Cerebellar nuclear complex (tissue), 1 donor: ENCODE measurements at regions not wholly inside any gene's neighbourhood (a gene's known extent, or its start where the extent isn't known, plus 50 kb on each side); places are given as distances from the start of the nearest gene placed in this dataset.

Experiments used
- DNase-seq, 2 experiments: peaks; one replicate each; lab custom pipeline; 2025; lab: John Stamatoyannopoulos, UW

DNA sequence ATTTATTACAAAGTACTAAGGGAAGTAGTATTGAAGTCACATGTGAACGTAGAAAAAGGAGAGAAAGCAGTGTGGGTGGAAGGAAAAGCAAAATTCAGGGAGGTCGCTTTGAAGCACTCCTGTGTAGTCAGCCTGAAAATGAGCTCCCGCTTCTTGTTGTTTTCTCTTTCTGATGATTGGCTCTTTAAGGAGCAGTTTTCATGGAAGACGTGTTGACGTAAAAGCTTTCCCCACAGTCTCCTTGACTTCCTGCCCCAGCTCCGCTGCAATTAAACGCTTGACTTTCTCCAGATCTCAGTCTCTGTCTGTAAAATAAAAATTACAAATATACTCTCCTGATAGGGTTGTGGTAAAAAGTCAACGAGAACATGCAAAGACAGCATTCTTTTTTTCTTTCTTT is 661.5 kb upstream of the ZP4 start:
- no peak for DNase-seq

DNA sequence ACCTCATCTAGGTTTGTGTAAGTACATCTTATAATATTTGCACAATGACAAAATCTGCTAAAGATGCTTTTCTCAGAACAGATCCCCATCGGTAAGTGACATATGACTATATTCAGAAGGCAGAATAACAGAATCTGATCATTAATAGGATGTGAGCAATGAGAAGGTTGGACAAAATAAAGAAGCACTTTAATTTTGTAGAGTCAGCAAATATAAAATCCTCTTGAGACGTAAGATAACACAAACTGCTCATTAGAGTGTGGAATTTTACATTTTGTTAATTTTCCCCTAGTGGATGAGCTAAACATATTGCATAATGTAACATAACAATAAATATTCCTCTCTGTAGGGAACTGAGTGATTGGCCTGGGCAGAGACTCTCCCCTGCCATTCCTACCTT is 658.4 kb upstream of the ZP4 start:
- DNase-seq: no peak

DNA sequence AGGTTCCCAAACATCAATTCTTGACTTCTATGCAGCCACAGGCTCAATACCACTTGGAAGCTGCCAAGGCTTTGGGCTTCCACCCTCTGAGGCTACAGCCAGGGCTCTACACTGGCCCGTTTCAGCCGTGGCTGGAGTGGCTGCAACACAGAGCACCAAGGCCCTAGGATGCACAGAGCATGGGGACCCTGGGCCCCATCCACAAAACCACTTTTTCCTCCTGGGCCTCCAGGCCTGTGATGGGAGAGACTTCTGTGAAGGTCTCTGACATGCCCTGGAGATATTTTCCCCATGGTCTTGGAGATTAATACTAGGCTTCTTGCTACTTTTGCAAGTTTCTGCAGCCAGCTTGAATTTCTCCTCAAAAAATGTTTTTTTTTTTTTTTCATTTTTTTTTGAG is 655.4 kb upstream of the ZP4 start:
- DNase-seq: no peak

DNA sequence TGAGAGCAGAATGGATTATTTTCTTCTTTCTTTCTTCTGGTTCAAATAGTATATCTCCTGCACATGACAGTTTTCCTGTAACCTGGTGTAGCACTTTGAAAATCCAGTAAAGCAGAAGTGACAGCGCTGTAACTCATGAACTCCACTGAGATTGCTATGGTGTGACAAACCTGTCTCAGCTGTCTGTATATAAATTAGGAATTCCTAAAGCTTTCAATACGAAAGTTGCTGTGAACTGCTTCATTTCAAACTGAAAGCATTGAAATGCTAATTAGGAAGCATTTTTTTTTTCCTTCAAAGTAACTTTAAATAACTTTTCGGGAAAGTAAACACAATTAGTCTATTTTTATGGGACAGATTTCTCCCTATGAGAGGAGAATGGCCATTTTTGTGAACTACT is 646.9 kb upstream of the ZP4 start:
- DNase-seq: no peak

DNA sequence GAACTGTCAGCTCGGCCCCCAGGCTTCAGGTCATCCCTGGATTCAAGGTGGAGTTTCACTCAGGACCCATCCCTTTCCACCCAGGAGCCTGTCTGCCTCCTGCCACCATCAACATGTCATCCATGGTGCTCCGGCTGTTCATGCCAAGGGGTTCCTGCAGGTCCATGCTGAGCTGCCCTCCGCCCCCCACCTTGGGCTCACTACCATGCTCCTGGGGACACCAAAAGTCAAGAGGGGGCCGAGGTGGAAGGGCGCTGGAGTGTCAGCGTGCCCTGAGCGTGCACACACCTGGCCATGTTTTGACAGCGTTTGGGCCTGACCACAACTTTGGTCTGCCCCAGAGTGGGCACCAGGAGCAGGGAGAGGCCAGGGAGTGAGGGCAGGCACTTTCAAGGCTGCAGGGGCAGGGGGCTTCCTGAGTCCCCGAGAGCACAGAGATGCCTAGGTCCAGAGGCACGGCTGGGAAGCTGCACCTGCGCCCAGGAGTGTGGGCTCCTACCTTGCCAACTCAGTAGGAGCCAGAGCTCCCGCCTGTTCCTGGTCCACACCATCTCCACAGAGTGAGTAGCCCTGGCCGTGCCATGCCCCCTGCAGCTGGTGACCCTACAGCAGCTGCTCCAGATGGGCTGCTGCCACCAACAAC is 639.6 kb upstream of the ZP4 start:
- DNase-seq: no peak

DNA sequence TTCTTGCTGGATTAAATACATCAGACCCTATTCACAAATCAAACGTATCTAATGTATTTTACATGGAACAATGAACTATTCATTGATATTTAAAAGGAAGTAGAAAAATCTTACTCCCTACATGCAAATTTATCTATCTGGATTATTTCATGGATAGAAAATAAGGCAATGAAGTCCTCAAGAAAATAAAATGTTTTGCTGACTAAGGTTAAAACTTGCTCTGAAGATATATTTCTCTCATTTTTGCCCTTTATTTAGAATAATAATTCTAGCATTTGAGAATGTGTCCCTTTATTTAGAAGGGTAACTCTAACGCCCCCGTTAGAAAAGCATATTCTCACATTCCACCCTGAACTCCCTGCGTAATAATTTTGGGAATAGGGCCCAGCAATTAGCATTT is 627.0 kb upstream of the ZP4 start:
- DNase-seq: no peak

DNA sequence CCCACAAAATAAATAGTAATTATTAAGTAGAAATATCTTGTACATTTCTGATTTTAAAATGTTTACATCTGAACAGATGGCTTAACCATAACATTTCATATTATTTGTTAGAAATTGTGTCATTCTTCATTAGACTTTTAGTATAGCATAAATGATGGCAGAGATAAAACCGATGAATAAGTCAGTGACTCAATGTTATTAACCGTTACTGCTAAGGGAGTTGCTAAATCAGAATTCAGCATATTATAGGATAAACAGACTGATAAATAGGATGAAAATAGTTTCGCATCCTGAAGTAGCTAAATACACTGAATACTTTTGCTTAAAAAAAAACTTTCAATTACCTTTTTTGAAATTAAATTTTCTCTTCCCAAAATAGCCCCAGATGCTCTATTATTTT is 610.6 kb upstream of the ZP4 start:
- DNase-seq: no peak

DNA sequence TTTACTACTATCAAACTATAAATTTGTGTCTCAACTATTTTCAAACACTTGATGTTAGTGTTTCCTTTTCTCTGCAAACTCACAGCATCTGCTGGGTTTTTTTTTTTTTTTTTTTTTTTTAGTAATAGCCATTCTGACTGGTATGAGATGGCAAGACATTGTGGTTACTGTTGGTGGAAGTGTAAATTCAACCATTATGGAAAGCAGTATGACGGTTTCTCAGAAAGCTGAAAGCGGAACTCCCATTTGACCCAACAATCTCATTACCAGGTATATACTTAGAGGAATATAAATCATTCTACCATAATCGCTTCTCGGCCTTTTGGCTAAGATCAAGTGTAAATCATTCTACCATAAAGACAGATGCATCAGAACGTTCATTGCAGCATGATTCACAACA is 608.3 kb upstream of the ZP4 start:
- DNase-seq: no peak

DNA sequence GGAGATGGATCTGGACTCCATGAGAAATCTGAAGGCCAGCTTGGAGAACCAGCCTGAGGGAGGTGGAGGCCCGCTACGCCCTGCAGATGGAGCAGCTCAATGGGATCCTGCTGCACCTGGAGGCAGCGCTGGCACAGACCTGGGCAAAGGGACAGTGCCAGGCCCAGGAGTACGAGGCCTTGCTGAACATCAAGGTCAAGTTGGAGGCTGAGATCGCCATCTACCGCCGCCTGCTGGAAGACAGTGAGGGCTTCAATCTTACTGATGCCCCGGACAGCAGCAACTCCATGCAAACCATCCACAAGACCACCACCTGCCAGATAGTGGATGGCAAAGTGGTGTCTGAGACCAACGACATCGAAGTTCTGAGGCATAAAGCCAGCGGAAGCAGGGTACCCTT is 601.5 kb upstream of the ZP4 start:
- no peak for DNase-seq

DNA sequence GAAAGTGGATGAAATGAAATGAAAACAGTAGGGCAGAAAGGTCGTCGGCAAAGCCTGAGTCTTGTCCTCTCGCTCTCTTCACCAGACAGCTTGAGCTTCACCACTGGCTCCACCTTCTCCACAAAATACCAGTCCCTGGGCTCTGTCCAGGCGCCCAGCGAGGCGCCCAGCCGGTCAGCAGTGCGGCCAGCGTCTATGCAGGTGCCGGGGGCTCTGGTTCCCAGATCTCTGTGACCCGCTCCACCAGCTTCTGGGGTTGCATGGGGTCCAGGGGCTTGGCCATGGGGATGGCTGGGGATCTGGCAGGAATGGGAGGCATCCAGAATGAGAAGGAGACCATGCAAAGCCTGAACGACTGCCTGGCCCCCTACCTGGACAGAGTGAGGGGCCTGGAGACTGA is 600.5 kb upstream of the ZP4 start:
- no peak for DNase-seq

DNA sequence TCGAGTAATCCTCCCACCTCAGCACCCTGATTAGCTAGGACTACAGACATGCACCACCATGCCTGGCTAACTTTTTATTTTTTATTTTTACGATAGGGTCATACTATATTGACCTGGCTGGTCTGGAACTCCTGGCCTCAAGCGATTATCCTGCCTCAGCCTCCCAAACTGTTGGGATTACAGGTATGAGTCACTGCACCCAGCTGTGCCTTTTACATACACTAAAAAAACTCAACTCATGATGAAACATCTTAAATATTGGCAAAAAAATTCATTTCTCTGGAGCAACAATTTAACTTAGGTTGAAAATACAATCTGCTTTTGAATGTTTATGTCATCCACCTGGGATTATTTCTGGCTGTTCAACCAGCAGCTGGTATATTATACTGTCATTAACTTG is 598.3 kb upstream of the ZP4 start:
- DNase-seq: no peak

DNA sequence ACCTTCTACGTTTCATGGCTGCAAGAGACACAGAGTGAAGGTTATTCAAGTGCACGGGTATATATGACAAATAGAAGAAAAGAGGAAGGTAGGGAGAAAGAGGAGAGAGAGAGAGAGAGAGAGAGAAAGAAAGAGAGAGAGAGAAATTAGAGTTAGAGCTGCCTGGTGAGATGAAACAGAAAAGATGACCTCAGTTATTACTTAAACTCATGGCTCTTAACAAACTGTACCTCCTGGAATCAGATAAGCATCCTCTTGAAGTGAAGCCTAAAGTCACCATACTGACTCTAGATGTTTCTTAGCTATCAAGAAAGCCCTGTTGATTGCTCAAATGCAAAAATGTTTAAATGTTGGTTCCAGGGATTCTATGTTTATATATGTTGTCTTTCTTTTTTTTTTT is 597.7 kb upstream of the ZP4 start:
- DNase-seq: no peak

DNA sequence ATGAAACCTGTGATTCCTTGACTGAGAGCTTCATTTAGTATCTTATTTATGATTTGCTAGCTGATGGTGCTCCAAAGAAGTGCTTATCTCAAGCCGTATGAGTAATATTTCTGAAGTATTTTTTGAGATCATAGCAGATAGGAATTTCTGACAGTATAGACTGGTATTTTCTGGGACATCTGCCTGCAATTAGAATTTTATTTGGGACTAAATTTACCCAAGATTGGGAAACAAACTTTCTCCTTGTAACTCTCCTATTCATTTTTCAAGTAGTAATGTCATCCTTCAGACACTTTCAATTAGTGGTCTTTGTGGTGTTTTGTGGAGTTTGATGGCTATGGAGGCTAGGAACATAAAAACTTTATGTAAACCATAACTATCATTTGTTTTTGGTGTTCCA is 597.2 kb upstream of the ZP4 start:
- DNase-seq: no peak

DNA sequence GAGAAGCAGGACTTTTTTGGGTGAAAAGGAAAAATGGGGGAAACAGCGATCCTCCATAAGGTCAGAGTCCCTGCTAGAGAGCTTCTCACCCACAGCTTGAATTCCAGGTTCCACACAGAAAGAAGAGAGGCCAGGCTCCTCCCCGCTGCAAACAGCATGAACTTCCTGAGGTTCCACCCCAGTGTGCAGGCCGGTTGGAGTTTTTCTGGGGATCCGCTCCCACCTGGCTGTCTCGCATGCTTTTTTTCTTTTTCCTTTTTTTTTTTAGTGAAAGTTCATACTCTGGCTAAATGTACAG is 595.1 kb upstream of the ZP4 start:
- DNase-seq: no peak

DNA sequence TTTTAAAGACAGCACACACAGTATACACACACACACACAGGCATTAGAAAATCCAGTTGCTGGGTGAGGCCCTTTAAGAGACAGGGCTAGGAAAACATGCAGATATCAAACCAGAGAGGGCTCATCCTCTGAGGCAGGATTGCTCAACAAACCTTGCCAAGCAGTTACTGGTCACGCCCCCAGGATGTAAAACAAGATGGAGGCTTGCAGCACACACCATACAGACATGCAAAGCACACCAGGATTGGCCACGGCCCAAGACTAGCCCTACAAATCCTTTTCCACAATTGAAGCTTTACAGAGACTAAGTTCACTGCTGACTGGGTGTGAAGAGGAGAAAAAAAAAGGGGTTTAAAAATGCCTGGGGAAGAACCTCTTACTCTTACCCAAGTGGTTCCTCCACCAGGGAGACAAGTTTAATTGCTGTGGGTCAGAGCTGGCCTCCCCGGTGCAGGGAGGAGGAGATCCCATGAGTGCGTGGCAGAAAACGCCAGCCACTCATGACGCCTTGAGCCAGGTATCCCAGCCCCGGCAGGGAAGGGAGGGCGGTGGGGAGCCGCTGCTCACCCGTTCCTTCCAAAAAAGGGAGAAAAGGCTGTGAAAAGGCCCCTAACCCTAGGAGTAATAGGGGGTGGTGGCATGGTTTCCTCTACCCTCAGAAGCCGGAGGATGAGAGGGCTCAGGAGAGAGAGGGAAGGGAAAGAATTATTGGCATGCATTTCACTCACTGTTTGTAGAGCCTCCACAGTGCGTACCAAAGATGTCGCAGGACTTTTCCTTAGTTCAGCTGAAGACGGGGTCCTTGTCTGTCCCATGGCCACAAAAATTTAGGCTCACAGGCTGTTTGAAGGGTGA is 594.6 kb upstream of the ZP4 start:
- DNase-seq: no peak

DNA sequence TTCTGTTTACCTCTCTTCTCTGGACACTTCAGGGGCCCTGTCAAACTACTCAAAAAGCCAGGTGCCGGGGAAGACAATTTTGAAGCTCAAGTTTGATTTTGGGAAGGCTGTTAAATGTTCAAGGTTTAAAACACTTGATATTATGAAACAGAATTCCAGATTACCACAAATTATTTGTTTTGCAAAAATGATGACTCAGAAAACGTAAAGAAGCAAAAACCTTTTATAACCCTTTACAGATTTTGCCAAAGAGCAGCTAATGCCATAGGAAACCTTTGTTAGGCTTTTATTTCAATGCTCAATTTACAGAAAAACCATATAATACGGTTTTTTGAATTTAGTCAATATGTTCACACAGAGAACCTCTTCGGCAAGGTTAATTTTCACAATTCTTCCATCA is 593.4 kb upstream of the ZP4 start:
- DNase-seq: no peak

DNA sequence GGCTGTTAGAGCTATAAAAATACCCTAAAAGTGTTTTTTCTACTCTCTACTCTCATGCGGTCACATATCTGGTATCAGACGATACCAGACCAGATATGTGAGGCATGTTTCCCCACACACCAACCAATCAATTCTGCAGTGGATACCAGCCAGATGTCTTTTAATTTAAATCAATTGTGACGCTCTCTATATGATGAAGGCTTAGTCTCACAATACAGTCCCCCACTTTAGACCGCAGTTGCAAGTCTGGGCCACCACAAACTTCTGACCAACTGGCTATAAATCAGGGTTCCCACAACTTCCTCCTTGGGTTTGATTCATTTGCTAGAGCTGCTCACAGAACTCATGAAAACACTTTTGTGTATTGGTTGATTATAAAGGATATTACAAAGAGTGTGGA is 586.1 kb upstream of the ZP4 start:
- no peak for DNase-seq

DNA sequence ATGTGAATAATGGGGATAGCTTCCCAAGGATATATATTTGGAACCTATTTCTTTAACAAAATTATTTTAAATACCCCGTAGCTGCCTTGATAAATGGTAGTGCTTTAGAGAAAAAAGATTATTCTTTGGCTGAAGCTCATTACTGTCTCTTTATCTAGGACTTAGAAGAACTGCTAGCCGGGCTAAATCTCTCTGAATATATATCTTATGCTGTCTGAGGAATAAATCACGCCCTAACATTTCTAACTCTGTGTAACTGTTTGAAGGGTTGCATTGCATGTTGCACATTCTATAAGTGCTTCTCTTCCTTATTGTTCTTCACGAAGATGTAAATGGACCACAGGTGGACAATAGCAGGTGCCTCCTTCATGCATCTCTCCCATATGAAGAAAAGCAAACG is 585.0 kb upstream of the ZP4 start:
- no peak for DNase-seq

DNA sequence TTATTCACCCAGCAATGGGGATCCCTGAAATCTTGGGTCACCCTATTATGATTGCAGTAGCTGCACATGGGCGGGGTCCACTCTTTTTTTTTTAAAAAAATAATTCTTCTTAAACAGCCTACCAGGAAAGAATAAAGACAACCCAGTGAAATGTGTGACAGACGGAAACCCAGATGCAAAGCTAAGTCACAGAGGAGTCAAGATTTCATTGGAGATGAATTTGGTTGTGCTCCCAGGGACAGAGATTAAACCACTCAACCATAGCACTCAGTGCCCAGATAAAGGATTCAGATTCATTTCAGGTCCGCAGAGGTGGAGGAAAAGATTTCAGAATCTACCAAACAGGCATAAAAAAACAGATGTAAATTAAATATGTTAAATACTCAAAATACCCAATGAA is 583.5 kb upstream of the ZP4 start:
- no peak for DNase-seq

DNA sequence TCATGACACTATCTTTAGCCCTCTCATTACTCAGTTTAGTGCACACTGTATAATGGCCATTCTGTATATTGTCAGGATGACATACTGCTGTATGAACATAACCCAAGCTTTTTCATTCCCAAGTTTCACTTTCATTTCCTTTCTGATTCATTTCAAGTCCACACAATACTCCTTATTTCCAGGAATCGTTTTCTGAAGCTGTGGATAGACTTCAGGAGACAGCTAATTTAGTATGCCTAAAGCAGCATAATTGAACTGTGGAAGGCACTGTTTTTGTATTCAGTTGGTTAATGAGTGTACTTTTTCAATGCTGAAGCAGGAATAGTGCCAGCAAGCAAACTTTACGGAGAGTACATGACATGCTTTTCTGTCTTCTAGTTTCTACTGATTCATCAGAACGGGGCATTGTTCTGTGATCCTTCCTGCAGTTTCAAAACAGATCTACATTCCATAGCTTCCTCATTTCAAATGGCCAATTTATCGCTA is 578.5 kb upstream of the ZP4 start:
- no peak for DNase-seq

DNA sequence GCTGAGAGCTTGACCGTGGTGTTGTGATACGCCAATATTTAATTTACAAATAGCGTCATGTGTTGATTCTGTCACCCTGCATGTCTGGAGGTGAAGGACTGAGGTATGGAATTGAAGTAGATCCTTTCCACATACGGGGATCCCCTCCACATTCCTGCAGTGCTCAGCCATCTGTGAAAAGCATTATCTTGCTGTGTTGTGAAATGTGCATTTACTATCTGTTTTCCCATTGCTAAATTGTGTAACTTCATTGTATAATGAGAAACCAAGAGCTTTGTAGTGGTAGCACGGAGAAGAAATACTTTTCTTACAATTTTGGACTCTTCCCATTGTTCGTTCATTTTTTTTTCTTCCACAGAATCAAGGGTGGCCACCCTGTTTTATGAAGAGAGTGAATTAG is 577.3 kb upstream of the ZP4 start:
- DNase-seq: no peak

DNA sequence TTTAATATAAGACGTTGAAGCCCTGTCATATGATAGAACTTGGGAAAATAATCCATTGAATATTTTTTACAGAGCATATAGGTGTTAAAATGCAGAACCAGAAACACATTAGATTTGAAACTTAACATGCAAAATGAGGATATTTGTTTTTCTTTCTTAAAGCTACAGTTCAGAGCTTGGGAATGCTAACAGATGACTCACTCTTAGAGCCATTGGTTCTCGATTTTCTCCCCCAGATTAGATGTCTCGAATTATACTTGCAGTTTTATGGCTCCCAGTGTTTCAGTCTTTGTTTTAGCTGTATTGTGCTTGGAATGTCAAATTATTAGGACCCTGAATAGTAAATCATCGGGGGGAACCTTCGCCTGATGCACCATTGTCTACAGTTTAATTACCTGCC is 575.7 kb upstream of the ZP4 start:
- DNase-seq: no peak

DNA sequence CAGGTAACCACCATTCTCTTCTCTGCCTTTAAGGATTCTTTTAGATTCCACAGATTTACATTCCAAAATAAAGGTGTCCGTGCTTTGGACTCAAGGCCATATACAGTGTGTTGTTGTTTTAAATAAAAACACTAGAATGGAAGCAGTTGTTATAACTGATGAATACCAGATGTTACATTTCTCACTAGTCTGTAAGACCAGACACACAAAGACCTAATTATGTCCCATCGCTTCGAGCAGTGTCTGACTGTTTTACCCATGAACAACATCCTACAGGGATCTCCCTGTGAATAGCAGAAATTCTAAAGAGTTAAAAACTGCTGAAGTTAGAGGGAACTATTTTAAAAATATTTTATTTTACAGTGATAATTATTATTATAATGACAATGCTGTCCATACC is 574.7 kb upstream of the ZP4 start:
- DNase-seq: no peak

DNA sequence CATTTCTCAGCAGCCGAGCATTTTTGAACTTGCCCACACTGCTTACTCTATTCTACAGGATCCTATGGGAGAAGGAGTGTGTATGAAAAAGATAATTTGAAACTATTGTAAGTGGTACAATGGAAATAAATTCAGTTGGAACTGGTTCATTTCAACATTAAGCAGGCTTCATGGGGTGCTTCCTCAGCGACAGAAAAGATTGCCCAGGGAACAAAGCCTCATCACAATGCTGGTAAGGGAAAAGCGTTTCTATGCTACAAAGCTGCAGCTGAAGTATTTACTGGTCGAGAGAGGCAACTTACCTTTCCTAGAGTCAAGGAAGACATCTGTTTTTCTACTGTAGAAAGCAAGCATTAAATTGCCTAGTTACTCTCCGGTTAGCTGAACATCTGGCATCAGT is 568.2 kb upstream of the ZP4 start:
- no peak for DNase-seq
